ENCODE measurements at regions not wholly inside any gene's neighbourhood (a gene's known extent, or its start where the extent isn't known, plus 50 kb on each side); places are given as distances from the start of the nearest gene placed in this dataset.
"Not testable (repeated sequence)": the region's sequence is repeated elsewhere in the genome, so short reads cannot be mapped to it uniquely, and the experiment has no call there.

DNA sequence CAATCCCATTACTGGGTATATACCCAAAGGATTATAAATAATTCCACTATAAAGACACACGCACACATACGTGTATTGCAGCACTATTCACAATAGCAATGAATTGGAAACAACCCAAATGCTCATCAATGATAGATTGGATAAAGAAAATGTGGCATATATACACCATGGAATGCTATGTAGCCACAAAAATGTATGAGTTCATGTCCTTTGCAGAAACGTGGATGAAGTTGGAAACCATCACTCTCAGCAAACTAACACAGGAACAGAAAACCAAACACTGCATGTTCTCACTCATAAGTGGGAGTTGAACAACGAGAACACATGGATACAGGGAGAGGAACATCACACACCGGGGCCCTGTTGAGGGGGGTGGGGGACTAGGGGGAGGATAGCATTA, 619.0 kb downstream of the LIG4 start:
- DNase-seq (ENCODE audit: low read depth in 3 of 3, low spot score in 2 of 3) = not testable (repeated sequence)

DNA sequence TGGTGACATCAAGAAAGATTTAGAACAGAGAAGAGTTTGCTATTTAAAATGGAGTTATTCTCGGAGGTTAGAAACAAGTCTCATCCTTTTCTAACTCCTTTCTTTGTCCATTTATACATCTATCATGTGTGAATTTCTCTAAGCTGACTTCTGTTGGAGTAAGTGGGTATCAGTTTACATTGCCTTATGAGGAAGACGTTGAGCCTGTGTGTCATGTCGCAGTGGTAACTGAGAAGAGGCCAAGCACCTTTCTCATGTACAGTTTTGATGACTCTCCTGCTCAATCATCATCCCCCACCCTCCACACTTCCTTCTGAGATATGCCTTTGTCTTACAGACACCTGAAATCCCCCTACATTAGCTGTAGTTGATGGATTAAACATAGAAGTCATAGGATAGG, 624.8 kb downstream of the LIG4 start:
- DNase-seq (ENCODE audit: low read depth in 3 of 3, low spot score in 2 of 3) = no peak

DNA sequence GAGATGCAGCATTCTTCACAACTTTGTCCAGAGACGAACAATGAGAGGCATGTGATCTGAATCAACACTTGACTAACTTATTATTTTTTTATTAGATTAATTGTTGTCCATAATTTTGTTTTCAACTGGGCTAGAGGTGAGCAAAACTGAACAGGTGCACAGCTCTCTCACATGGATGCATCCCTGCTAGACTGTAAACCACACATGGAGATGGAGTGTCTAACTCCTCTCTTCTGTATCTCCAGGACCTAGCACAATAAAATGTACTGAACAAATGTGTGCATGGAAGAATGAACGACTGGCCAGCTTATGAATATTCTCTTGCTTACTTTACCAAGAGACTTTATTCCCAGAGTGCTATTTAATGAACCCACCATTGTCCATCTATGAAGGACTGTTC, 627.7 kb downstream of the LIG4 start:
- no peak for DNase-seq (ENCODE audit: low read depth in 3 of 3, low spot score in 2 of 3)

DNA sequence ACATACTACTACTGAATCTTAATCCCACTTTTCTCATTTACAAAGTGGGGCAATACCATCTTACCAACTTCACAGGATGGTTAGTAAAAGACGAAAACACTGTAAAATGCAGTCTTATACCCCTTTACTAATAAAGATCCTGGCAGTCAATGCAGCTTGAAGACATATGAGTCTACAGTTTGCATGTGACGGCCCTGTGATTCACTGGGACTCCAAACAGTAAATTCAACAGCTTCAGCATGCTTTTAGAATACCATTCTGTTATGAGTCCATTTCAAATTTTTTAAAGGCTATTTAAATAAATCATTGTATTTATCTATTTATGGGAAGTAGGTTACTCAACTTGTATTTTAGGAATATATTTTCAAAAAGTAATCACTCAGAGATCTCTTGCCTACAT, 629.1 kb downstream of the LIG4 start:
- DNase-seq (ENCODE audit: low read depth in 3 of 3, low spot score in 2 of 3) = no peak

DNA sequence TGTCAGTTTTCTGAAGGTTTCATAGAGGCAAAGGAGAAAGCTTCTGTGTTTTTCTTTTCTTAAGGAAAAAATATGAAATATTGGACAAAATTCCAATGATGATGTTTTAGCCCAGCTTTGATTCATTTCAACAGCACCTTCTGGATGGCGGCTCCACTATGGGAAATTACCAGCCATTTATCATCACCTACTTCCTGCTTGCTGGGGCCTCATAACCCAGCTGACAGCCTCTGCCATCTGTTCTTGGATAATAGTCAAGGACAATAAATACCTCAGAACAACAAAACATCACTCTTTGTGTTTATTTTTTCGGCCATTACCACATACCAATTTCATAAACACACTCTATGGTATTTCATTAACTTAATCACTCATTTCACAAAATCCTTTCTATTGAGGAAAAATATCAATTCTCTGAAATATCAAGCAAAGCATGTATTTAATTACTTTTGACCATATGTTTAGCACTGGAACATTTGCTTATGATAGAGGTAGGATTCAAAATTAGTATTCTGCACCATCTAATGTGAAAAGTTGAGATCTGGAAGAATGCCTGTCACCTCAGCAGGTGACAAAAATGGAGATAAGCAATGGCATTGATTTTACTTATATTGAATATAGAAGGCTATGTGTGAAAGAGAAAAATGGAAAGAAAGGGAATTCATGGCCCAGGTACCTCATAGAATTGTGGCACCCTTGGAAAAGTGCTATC, 629.7 kb downstream of the LIG4 start:
- no peak for DNase-seq (ENCODE audit: low read depth in 3 of 3, low spot score in 2 of 3)

DNA sequence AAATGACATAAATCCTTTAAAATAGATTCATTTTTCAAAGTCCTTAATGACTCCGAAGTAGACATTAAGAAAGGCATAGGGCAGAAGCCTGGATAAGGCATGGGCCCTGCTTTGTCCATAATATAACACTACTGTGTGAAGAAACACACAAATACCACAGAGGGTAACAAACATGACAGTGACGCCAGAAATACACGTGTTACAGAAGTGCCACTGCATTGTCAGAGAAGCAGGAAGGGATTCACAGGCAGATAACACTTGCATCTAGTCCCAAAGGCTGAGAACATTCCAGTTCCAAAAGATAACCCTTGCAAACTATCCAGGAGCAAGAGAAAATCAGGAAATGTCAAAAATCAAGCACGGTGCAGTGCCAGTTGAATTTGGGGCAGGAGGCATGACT, 633.2 kb downstream of the LIG4 start:
- DNase-seq (ENCODE audit: low read depth in 3 of 3, low spot score in 2 of 3) = no peak

DNA sequence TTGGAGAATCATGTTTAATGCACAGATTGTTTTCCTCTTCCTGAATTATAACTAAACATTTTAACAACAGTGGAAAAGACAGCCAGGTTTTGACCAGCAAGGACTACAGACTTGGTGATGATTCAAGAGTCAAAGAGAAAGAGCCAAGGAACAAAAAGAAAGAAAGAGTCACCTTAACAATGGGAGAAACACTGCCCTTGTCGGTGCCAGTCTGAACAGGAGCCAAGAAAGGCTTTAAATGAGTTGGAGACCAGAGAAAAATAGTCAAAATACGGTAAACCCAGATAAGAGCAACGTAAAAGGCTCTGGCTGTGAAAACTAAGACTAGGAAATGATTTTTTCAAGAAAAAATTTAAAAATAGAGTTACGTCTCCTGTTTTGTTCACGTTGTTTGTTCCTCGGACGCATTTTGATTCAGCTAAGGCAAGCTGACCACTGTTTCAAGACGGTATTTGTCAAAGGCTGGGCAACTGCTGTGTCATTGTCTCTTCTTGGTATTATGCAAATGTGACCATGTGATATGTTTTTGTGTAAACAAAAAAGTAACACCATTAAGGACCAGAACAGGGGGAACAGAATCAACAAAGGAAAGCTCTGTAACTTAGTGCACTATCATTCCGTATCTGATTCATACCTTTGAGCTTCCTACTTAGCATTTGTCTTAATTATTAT, 634.5 kb downstream of the LIG4 start:
- no peak for DNase-seq (ENCODE audit: low read depth in 3 of 3, low spot score in 2 of 3)

DNA sequence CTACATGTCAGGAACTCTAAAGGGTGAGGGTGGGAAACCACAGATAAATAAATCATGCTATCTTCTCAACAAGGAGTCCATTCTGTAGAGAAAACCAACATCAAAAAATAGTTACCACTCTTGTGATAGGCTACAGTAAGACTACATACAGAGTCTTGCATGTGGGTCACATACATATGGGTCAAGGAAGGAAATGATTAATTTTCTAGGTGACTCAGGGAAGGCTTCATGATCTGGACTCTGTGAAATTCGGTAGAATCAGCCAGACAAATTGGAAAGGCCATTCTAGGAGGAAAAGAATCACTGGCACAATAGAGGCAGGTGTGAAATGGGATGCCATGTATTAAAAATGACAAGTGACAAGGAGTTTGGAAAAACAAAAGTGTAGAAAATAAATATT, 638.9 kb downstream of the LIG4 start:
- no peak for DNase-seq (ENCODE audit: low read depth in 3 of 3, low spot score in 2 of 3)

DNA sequence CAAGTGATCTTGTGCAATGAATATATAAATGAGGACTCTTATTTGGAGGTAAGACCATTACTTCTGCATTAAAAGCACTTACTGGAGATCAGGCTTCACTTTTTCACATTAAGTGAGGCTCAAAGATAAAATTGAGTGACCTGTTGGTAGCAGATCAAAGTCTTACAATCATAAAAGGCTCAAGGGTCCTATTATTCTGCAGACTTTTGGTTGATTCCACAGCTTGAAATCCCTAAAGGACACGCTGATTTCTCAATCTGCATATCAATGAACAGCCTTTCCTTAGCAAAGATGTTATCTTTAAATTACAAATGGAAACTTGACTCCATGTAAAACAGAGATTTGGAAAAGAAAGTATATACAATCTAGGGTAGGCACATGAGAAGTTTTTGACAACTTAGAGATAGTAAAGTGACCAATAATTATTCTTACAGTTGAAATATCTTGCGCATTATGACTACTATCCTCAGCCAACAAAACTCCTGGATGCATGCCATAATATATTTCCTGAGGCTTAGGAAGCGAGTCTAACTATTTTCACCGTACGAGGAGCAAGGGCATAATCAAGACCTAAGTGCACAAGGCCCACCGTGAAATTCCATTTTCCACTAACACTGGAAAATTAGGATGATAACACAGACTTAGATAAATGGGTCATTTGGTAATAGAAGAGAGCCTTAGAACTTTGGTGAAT, 640.7 kb downstream of the LIG4 start:
- no peak for DNase-seq (ENCODE audit: low read depth in 3 of 3, low spot score in 2 of 3)

DNA sequence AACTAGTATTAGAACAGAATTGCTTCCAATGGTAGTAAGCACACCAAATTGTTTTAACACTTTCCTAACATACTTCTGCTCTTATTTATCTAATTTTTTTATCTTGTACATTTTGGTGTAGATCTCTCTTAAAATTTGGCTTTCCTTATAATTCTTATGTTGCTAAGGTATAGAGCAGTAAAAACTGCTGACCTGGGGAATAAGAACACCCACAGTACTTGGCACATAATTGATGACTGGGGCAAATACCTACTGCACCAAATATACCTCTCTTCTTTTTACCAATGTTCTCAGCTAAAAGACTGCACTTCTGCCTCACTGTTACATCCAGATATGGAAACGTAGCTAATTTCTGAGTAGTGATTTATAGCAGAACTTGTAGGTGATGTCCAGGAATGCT, 642.2 kb downstream of the LIG4 start:
- no peak for DNase-seq (ENCODE audit: low read depth in 3 of 3, low spot score in 2 of 3)

DNA sequence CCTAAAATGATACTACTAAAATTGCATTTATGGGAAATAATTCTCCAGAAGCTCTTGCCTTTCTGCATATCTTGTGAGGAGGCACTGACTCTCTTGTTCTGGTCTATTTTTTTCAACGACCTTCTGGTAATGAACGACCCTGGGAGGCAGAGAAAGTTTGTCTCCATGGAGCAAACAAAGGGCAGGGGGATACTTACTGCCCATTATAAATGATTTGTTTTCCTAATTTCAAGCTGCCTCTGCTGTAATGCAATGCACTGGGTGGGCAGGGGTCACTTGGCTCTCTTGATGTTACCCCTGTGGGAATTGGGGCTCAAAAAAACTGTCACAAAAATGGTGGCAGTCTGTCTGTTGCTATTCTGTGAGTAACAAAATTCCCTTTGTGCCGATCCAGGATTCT, 643.2 kb downstream of the LIG4 start:
- no peak for DNase-seq (ENCODE audit: low read depth in 3 of 3, low spot score in 2 of 3)

DNA sequence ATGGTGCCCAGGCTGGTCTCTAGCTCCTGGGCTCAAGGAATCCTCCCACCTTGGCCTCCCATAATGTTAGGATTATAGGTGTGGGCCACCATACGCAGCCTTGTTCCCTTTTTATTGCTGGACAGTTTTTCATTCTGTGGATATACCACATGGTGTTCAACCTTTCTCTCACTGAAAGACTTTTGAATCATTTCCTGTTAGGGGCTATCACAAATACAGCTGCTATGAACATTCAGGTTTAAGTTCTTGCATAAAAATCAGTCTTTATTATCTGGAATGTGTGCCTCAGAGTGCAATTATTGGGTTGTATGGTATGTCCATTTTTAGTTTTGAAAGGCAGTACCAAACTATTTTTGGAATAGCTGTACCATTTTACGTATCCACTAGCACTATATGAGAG, 647.2 kb downstream of the LIG4 start:
- DNase-seq (ENCODE audit: low read depth in 3 of 3, low spot score in 2 of 3) = no peak

DNA sequence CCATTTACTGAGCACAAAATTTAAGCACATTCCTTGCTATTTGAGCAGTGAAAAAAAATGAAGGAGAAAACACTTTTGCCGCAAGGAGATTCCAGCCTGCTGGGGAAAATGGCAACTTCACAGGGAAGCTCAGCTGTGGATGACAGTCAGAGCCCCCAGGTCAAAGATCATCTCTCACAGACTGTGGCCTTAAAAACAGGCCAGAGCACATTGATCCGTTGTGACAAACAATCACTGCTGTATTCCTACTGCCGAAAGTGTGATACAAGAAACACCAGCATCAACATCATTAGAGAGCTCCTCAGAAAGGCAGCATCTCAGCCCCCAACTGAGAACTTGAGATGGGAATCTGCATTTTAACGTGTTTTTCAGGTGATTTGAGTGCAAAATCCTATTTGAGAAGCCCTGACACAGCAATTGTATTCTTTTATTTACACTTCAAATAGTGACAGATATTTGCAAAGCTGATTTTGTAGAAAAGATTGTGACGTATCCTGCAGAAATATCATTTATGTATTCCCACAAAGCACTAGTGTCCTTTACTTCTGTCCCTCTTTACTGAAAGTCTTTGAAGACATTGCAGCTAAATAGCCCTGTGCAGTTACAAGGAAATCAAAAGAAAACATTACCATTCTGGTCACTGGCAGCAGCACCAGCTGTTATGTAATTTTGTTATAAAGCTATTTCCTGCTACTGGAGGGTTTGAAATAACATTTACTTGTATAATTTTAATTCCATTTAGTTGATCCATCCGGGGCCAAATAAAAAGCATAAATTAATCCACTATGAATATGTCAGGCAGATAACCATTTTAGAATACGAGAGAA, 652.0 kb downstream of the LIG4 start:
- no peak for DNase-seq (ENCODE audit: low read depth in 3 of 3, low spot score in 2 of 3)

DNA sequence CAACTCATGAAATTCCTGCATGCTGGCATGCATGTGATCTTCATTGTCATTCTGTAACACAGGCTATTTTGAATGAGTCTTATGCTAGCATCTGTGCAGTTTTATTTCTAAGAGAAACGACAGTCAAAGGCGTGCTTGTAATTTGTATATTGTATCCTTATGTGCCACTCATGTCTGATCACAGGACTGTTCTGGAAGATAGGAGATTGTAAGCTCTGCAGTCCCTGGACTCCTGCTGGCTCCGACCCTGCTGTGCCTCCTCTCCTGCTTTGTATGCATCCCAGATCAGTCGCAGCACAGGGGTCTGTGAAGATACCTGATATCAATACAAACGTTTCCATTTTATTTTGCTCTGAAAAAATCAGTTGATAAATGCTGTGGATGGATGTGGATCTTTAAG, 653.1 kb downstream of the LIG4 start:
- no peak for DNase-seq (ENCODE audit: low read depth in 3 of 3, low spot score in 2 of 3)

DNA sequence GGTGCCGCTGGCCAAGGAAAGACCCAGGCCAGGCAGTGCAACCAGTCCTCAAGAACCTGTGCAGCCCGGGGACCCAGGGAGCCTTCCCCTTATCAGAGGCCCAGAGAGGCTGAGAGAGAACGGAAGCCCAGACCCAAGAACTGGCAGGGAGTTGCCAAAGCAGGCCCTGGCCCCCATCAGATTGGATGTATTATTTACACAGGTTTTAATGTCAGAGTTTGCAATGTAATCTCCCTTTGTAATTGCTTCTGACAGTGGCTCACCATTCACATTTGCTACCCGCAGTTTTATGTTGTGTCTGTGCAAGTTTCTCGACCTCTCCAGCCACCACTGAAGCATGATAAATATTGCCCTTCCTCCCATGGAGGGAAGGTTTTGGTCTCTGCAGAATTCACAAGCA, 660.9 kb downstream of the LIG4 start:
- peak in 1 of 3 donors; percentile 15 for DNase-seq (ENCODE audit: low read depth in 3 of 3, low spot score in 2 of 3)

DNA sequence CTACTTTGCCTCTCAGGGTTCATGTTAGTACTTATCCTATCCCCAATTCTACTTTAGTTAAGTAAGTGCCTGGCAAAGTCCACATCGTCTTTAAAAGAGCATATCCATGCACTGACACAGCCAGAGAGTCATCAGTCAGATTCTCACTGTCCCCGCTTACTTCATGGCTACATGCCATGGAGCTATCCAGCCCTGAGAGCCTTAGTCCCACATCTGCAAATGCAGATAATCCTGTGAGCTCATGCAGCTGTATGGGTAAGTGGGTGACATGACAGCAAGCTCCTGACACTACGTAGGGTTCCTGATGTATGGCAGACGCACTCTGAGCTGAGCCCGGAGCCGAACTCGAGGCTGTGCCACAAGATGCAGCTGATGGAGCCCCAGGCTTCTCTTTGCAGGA, 661.5 kb downstream of the LIG4 start:
- no peak for DNase-seq (ENCODE audit: low read depth in 3 of 3, low spot score in 2 of 3)

DNA sequence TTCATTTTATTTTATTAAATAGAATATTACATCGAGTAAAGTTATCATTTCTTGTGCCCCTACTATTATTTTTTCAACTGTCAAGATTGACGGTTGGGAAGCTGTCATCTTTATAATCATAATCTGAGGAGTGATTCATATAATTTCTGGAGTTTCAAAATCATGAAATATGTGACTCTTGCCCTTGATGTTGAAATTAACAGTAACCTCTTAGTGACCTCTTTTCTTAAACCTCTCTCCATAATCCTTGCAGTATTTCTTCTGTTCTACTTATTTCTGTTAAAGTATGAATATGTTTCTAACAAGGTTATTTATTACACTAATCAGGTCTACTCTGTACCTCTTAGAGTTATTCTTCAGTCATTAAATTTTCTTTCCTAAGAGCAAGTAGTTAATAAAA, 663.8 kb downstream of the LIG4 start:
- DNase-seq (ENCODE audit: low read depth in 3 of 3, low spot score in 2 of 3) = no peak

DNA sequence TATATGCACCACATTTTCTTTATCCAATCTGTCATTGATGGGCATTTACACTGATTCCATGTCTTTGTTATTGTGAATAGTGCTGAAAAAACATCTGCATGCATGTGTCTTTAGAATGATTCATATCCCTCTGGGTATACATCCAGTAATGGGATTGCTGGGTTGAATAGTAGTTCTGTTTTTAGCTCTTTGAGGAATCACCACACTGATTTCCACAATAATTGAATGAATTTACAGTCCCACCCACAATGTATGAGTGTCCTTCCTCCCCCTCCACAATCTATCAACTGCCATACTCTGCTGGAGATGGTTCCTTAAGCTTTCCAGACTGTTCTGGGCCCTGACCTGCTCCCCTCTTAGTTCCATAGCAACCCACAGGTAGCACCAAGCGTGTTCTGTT, 667.0 kb downstream of the LIG4 start:
- DNase-seq (ENCODE audit: low read depth in 3 of 3, low spot score in 2 of 3) = no peak

DNA sequence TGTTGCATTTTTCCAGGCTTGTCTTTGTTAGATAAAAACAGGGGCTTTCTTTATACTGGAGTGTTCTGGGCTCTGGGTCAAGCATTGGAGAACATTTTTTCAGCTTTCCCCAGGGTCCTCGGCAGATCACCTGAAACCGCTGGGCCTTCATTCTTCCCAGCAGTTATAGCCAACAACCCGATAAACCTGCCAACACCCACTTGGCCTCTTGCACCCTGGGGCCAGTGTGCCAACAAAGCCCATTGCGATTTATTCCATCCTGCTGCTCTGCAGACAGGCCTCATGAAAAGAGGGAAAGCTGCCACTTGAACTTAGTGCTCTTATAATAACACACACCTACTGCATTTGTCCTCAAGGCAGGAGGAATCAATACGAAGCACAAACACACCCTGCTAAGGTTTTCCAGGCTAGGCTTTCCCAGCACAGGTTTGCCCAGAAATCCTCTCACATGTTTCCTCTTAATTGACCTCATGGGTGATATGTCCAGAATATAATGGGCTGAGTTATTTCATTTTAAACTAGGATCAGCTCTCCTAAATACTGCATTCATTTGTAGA, 669.3 kb downstream of the LIG4 start:
- DNase-seq (ENCODE audit: low read depth in 3 of 3, low spot score in 2 of 3) = no peak

DNA sequence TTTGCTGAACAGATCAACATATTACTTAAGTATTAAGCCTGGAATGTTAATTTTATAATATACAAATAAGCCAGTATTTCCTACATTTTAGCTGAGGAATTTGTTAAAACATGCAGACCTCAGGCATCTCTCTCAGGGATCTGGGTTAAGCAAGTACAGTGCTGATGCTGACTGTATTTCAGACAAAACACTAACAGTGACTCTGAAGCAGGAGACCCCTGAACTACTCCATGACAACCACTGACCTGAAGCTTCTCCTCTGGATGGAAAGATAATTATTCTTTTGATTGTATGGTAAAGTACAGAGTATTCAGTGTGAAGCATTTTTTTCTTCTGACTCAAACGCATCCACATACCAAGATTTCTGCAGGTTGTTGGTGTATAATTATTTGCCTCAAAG, 680.8 kb downstream of the LIG4 start:
- no peak for DNase-seq (ENCODE audit: low read depth in 3 of 3, low spot score in 2 of 3)

DNA sequence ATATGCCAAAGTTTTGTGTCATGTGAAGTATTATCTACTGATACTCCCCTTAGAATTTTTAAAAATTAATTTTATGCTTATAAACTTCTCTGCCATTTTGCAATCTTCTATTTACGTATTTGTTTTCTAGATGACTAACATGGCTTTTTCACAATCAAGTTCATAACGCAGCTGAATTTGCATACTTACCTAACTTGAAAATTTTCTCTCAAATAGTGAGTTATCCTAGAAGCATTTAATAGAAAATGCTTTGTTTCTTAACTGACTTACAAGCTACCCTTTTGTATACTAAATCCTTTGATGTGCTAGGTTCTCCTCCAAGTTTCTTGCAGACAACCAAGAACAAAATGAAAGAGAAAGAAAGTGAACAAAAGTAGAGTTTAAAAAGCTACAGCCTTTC, 683.5 kb downstream of the LIG4 start:
- DNase-seq (ENCODE audit: low read depth in 3 of 3, low spot score in 2 of 3) = no peak
